Endothelial cell of umbilical vein (primary cell): ENCODE measurements at regions not wholly inside any gene's neighbourhood (a gene's known extent, or its start where the extent isn't known, plus 50 kb on each side); places are given as distances from the start of the nearest gene placed in this dataset.

Experiments
- BruUV-seq: library from RNA; stranded (reverse); fragments of 400-500 nt; replicated peaks from 2 replicates; lab custom pipeline; 2021; lab: Mats Ljungman, UMichigan
- CTCF ChIA-PET: fragments of 300-600, 350-600 bp; sonication (Branson Sonifier 250); formaldehyde crosslinking; loops from one replicate; lab custom pipeline; 2021; ENCODE audit warnings: antibody characterized with exemption, inconsistent platforms; lab: Charles Lee
- POLR2A ChIA-PET: fragments of 300-600, 350-600 bp; sonication (Branson Sonifier 250); formaldehyde crosslinking; loops from one replicate; lab custom pipeline; 2021; ENCODE audit warnings: antibody characterized with exemption, inconsistent platforms; lab: Charles Lee
- DNase-seq: peaks from one replicate; pipeline ENCODE4 v3.0.0-alpha.2; 2011; ENCODE audit warnings: low read depth, low spot score
- FAIRE-seq: peaks from 2 replicates; lab custom pipeline; 2011; peaks lifted over from hg19 to GRCh38; lab: Jason Lieb, UNC
- H2AFZ ChIP-seq: 2 replicates; pipeline ENCODE4 v1.6.0; 2012; ENCODE audit warnings: low read depth, low read length, control low read depth, inconsistent platforms
- H3K27ac ChIP-seq: 2 replicates; pipeline ENCODE4 v1.5.1; 2011; ENCODE audit warnings: low read depth, mild to moderate bottlenecking, control low read depth, low read length, moderate library complexity; ENCODE audit not compliant: insufficient read depth
- H3K27me3 ChIP-seq, 2 experiments: 2 replicates each; pipeline versions ENCODE4 v1.6.0 to v1.6.1; 2011; ENCODE audit warnings: low read length in 2 of 2, mixed read lengths in 1 of 2; ENCODE audit not compliant: control insufficient read depth in 2 of 2, insufficient read depth in 2 of 2
- H3K36me3 ChIP-seq, 2 experiments: 2 replicates in 1 of 2; 3 replicates in 1 of 2; pipeline ENCODE4 v1.5.1; 2011; ENCODE audit warnings: low read length in 2 of 2, mild to moderate bottlenecking in 1 of 2, moderate library complexity in 1 of 2; ENCODE audit not compliant: control insufficient read depth in 2 of 2, insufficient read depth in 2 of 2; ENCODE audit errors: extremely low read depth in 1 of 2
- H3K4me1 ChIP-seq: 3 replicates; pipeline ENCODE4 v1.5.1; 2011; ENCODE audit warnings: mild to moderate bottlenecking, low read length; ENCODE audit not compliant: control insufficient read depth, insufficient read depth; ENCODE audit errors: extremely low read depth
- H3K4me2 ChIP-seq: 2 replicates; pipeline ENCODE4 v1.6.1; 2011; ENCODE audit warnings: low read length, control low read depth, mixed read lengths; ENCODE audit not compliant: insufficient read depth
- H3K4me3 ChIP-seq, 3 experiments: fragments of 200-600 bp in 1 of 3; sonication (generic), shearing (Covaris generic) in 1 of 3; replicated peaks in 1 of 3; 2 replicates each; pipeline ENCODE4 v1.5.1; 2011 to 2016; ENCODE audit warnings: control low read depth in 3 of 3, low read length in 3 of 3, mild to moderate bottlenecking in 2 of 3, inconsistent platforms in 1 of 3, low read depth in 1 of 3, moderate library complexity in 1 of 3; ENCODE audit not compliant: insufficient read depth in 1 of 3
- H3K79me2 ChIP-seq: 2 replicates; pipeline ENCODE4 v1.6.0; 2012; ENCODE audit warnings: low read length, inconsistent platforms; ENCODE audit not compliant: control insufficient read depth, insufficient read depth
- H3K9ac ChIP-seq: replicated peaks from 2 replicates; pipeline ENCODE3; 2011; ENCODE audit warnings: low read length, control low read depth; ENCODE audit not compliant: insufficient read depth; ENCODE audit errors: extremely low read depth
- H3K9me1 ChIP-seq: replicated peaks from 3 replicates; pipeline ENCODE4 v1.6.0; 2011; ENCODE audit warnings: mild to moderate bottlenecking, low read length; ENCODE audit not compliant: control insufficient read depth, insufficient read depth; ENCODE audit errors: extremely low read depth
- H3K9me3 ChIP-seq: replicated peaks from 2 replicates; pipeline ENCODE4 v1.5.1; 2012; ENCODE audit warnings: low read length, inconsistent platforms; ENCODE audit not compliant: control insufficient read depth, insufficient read depth
- H4K20me1 ChIP-seq: replicated peaks from 2 replicates; pipeline ENCODE3; 2011; ENCODE audit warnings: mild to moderate bottlenecking, low read length; ENCODE audit not compliant: control insufficient read depth, insufficient read depth; ENCODE audit errors: extremely low read depth
- EZH2 ChIP-seq: IDR thresholded peaks from 2 replicates; pipeline ENCODE4 v1.6.1; 2012; ENCODE audit warnings: borderline replicate concordance, low read depth, mild to moderate bottlenecking, moderate library complexity, low read length, inconsistent platforms; ENCODE audit not compliant: severe bottlenecking
- FOS ChIP-seq: IDR thresholded peaks from 2 replicates; pipeline ENCODE4 v1.6.1; 2011; ENCODE audit warnings: mild to moderate bottlenecking, low read length, moderate library complexity, borderline replicate concordance; ENCODE audit not compliant: insufficient read depth
- GATA2 ChIP-seq: IDR thresholded peaks from 2 replicates; pipeline ENCODE4 v1.7.0; 2011; ENCODE audit warnings: low read depth, mild to moderate bottlenecking, moderate library complexity, mixed read lengths, low read length; ENCODE audit not compliant: insufficient read length, insufficient read depth
- JUN ChIP-seq: IDR thresholded peaks from 2 replicates; pipeline ENCODE4 v1.6.1; 2011; ENCODE audit warnings: borderline replicate concordance, low read depth; ENCODE audit not compliant: insufficient read length, insufficient read depth
- MYC ChIP-seq: IDR thresholded peaks from one replicate; pipeline ENCODE4 v1.6.1; 2011; ENCODE audit warnings: mild to moderate bottlenecking, low read depth, low read length
- POLR2A ChIP-seq: IDR thresholded peaks from 2 replicates; pipeline ENCODE4 v1.6.1; 2012; ENCODE audit warnings: low read depth, mild to moderate bottlenecking, control low read depth, low read length
- POLR2AphosphoS5 ChIP-seq: IDR thresholded peaks from 2 replicates; pipeline ENCODE4 v1.6.1; 2012; ENCODE audit warnings: low read depth, mild to moderate bottlenecking, control low read depth, low read length, moderate library complexity; ENCODE audit not compliant: insufficient read depth
- dilution Hi-C: fragments of 300-500 bp; cut with MboI; formaldehyde crosslinking; loops from one replicate; pipeline ENCODE4 v1.15.0; 2019; ENCODE audit warnings: low sequenced_read_pairs; ENCODE audit not compliant: extremely low pct_ligation_motif_present
- intact Hi-C: fragments of 100-400 bp; cut with micrococcal nuclease; formaldehyde crosslinking; loops from one replicate; pipeline ENCODE4 v1.10.0; 2022
- TF ChIP-seq, protein P1 (sequence below), 2 donors: IDR thresholded peaks; 1 replicate in 1 of 2; 2 replicates in 1 of 2; pipeline ENCODE4 v1.5.1; 2011; ENCODE audit warnings: low read length in 2 of 2, mild to moderate bottlenecking in 2 of 2, moderate library complexity in 2 of 2, control low read depth in 1 of 2, inconsistent platforms in 1 of 2, low read depth in 1 of 2; ENCODE audit not compliant: insufficient read depth in 1 of 2; ENCODE audit errors: extremely low read depth in 1 of 2
- TF ChIP-seq, protein P2 (sequence below): IDR thresholded peaks from 2 replicates; pipeline ENCODE4 v1.6.1; 2011; ENCODE audit not compliant: insufficient read depth, insufficient read length

DNA sequence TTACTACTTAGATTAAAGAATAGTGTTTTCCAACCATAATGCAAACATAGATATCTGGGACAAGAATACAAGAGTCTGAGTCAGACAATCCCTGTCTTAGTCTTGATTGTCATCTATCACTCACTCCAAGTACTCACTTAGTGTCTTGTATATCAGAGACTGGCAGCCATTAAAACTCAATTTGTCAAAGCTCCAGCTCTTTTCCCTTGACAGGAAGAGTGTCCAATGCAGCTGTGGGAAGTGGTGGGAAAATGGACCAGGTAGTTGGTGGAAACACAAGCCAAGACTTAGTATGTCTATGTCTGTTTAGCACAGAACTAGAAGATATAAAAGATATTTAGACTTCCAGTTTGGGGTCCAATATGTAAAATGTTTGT, 271.6 kb upstream of the CLEC14A start:
- H4K20me1 ChIP-seq, result no peaks in the 10 kb centered on the region
- dilution Hi-C loops (no loop called here), intact Hi-C loops (no loop called here)
- TF ChIP-seq, protein P1, sequence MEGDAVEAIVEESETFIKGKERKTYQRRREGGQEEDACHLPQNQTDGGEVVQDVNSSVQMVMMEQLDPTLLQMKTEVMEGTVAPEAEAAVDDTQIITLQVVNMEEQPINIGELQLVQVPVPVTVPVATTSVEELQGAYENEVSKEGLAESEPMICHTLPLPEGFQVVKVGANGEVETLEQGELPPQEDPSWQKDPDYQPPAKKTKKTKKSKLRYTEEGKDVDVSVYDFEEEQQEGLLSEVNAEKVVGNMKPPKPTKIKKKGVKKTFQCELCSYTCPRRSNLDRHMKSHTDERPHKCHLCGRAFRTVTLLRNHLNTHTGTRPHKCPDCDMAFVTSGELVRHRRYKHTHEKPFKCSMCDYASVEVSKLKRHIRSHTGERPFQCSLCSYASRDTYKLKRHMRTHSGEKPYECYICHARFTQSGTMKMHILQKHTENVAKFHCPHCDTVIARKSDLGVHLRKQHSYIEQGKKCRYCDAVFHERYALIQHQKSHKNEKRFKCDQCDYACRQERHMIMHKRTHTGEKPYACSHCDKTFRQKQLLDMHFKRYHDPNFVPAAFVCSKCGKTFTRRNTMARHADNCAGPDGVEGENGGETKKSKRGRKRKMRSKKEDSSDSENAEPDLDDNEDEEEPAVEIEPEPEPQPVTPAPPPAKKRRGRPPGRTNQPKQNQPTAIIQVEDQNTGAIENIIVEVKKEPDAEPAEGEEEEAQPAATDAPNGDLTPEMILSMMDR (IDR thresholded peaks at IDR 0.05; ENCODE audit: extremely low read depth in 1 of 2, insufficient read depth in 1 of 2, low read depth in 1 of 2, low read length in 2 of 2), result no peak
- TF ChIP-seq EZH2, result no peak
- TF ChIP-seq, protein P2, sequence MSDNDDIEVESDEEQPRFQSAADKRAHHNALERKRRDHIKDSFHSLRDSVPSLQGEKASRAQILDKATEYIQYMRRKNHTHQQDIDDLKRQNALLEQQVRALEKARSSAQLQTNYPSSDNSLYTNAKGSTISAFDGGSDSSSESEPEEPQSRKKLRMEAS, result no peak
- TF ChIP-seq MYC, result no peak
- H3K79me2 ChIP-seq, result no peaks in the 10 kb centered on the region
- DNase-seq (no peak), FAIRE-seq (no peak)
- no peak overlapping the region for H3K27ac ChIP-seq
- H3K27me3 ChIP-seq, result no peaks in the 10 kb centered on the region
- no peak overlapping the region for H3K9ac ChIP-seq
- no peaks in the 10 kb centered on the region for H3K9me1 ChIP-seq
- CTCF ChIA-PET, result no interaction called here
- no TSS peak for BruUV-seq
- H3K4me1 ChIP-seq, result no peaks in the 10 kb centered on the region
- H3K9me3 ChIP-seq, result no peaks in the 10 kb centered on the region
- H3K4me3 ChIP-seq, result no peak overlapping the region
- POLR2A ChIA-PET, result no interaction called here
- no peaks in the 10 kb centered on the region for H3K36me3 ChIP-seq
- H3K4me2 ChIP-seq, result no peak overlapping the region
- H2AFZ ChIP-seq, result no peak overlapping the region

DNA sequence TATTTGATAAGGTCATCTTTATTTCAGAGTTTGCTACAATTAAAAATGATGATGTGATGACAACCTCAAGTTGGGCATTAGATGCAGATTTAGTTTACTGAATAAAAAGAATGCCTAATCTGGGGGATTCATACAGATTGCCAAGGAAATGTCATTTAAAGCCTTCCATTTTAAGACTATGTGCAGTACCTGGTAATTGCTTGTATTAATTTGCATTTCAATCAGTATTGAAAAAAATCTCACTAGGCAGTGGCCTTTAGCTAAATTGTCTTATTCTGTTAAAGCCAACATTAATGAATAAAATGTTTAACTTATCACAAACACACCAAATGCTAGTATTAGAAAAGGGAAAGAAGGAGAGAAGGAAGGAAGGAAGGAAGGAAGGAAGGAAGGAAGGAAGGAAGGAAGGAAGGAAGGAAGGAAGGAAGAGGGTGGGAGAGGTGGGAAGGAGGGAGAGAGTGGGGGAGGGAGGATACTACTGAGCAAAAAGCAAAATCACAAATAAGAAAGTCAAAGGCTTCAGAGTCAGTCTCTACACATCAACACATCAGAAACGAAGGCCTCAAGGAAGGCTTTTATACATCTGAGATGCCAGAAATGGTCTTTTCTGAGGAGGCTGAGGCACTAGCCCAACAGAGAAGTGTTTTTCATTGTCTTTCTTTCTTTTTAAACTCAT, 271.1 kb upstream of the CLEC14A start:
- Histone ChIP-seq H3K4me3 (no peak overlapping the region), H2AFZ (no peak overlapping the region), H3K36me3 (no peaks in the 10 kb centered on the region), H3K4me1 (no peaks in the 10 kb centered on the region), H3K79me2 (no peaks in the 10 kb centered on the region), H3K27me3 (no peaks in the 10 kb centered on the region), H3K4me2 (no peak overlapping the region), H3K9me1 (no peaks in the 10 kb centered on the region), H4K20me1 (no peaks in the 10 kb centered on the region), H3K9me3 (no peaks in the 10 kb centered on the region), H3K9ac (no peak overlapping the region), H3K27ac (no peak overlapping the region)
- intact Hi-C loops, result no loop called here
- TF ChIP-seq POLR2AphosphoS5 (no peak), JUN (no peak), POLR2A (no peak), GATA2 (no peak), EZH2 (no peak), MYC (no peak), FOS (no peak)
- TF ChIP-seq, protein P2, result no peak
- TF ChIP-seq, protein P1 (IDR thresholded peaks at IDR 0.05; ENCODE audit: extremely low read depth in 1 of 2, insufficient read depth in 1 of 2, low read depth in 1 of 2, low read length in 2 of 2), result no peak
- BruUV-seq, result no TSS peak
- ChIA-PET CTCF (no interaction called here), POLR2A (no interaction called here)
- dilution Hi-C loops, result no loop called here
- DNase-seq (no peak), FAIRE-seq (no peak)
